ENCODE measurements at regions not wholly inside any gene's neighbourhood (a gene's known extent, or its start where the extent isn't known, plus 50 kb on each side); places are given as distances from the start of the nearest gene placed in this dataset.

DNA sequence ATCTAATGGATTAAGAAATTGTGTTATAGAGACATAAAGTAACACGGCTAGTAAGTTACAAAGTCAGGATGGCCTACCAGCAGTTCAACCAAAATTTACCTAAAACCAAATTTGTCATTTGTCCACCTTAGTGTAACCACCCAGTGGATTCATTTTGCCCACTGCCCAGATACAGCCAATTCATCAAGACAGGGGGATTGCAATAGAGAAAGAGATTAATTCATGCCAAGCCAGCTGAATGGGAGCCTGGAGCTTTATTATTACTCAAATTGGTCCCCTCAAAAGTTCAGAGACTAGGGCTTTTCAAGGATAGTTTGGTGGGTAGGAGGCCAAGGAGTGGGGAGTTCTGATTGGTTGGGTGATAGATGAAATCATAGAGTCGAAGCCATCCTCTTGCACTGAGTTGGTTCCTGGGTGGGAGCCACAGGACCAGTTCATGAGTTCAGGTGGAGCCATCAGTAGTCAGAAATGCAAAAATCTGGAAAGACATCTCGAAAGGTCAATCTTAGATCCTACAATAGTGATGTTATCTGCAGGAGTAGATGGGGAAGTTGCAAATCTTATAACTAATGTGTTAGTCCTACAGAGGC, 304.2 kb upstream of the CADM1 start:
- TF ChIP-seq, protein P1, sequence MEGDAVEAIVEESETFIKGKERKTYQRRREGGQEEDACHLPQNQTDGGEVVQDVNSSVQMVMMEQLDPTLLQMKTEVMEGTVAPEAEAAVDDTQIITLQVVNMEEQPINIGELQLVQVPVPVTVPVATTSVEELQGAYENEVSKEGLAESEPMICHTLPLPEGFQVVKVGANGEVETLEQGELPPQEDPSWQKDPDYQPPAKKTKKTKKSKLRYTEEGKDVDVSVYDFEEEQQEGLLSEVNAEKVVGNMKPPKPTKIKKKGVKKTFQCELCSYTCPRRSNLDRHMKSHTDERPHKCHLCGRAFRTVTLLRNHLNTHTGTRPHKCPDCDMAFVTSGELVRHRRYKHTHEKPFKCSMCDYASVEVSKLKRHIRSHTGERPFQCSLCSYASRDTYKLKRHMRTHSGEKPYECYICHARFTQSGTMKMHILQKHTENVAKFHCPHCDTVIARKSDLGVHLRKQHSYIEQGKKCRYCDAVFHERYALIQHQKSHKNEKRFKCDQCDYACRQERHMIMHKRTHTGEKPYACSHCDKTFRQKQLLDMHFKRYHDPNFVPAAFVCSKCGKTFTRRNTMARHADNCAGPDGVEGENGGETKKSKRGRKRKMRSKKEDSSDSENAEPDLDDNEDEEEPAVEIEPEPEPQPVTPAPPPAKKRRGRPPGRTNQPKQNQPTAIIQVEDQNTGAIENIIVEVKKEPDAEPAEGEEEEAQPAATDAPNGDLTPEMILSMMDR (conservative IDR thresholded peaks at IDR 0.05 in 1 of 2, IDR thresholded peaks at IDR 0.05 in 1 of 2; ENCODE audit: low read depth in 1 of 2, low read length in 2 of 2), result no peak
- TF ChIP-seq EZH2 (IDR thresholded peaks at IDR 0.05; ENCODE audit: low read length, missing control alignments), result no peak
